H1 (cell line): ENCODE measurements at regions not wholly inside any gene's neighbourhood (a gene's known extent, or its start where the extent isn't known, plus 50 kb on each side); places are given as distances from the start of the nearest gene placed in this dataset.
A peak's percentile ranks its signal among the peaks of the same experiment; 100 is the strongest.

Experiments
- CBX5 ChIP-seq: fragments of 300-800, 300-1000 bp; sonication (generic); IDR thresholded peaks from 2 replicates; pipeline ENCODE4 v1.7.1; 2016; ENCODE audit warnings: antibody characterized with exemption, low read length, low read depth
- FOSL1 ChIP-seq: IDR thresholded peaks from 2 replicates; pipeline ENCODE4 v1.6.1; 2011; ENCODE audit warnings: mild to moderate bottlenecking, low read depth, low read length, moderate library complexity; ENCODE audit not compliant: insufficient read depth
- GTF2F1 ChIP-seq: IDR thresholded peaks from 2 replicates; pipeline ENCODE4 v1.6.1; 2012; ENCODE audit warnings: low read depth, low read length, improper control_type of control experiment, borderline replicate concordance
- HDAC6 ChIP-seq: IDR thresholded peaks from one replicate; pipeline ENCODE4 v1.7.1; 2012; ENCODE audit warnings: low read depth, mild to moderate bottlenecking, inconsistent platforms, low read length, moderate library complexity
- KDM4A ChIP-seq: IDR thresholded peaks from one replicate; pipeline ENCODE4 v1.7.1; 2012; ENCODE audit warnings: low read depth, mild to moderate bottlenecking, moderate library complexity, low read length, inconsistent platforms; ENCODE audit not compliant: severe bottlenecking
- PHF8 ChIP-seq: fragments of 200-600 bp; sonication (generic); conservative IDR thresholded peaks from 2 replicates; pipeline ENCODE4 v1.7.1; 2012; ENCODE audit warnings: low read depth, mild to moderate bottlenecking, inconsistent platforms, low read length, moderate library complexity
- RBBP5 ChIP-seq: IDR thresholded peaks from 2 replicates; pipeline ENCODE4 v1.7.1; 2012; ENCODE audit warnings: low read depth, mild to moderate bottlenecking, inconsistent platforms, low read length, moderate library complexity, borderline replicate concordance
- SP1 ChIP-seq: IDR thresholded peaks from 2 replicates; pipeline ENCODE4 v1.6.1; 2011; ENCODE audit warnings: low read depth, low read length
- SP4 ChIP-seq: IDR thresholded peaks from 2 replicates; pipeline ENCODE4 v1.6.1; 2012; ENCODE audit warnings: low read length, inconsistent platforms
- USF2 ChIP-seq: IDR thresholded peaks from 2 replicates; pipeline ENCODE4 v1.6.1; 2011; ENCODE audit warnings: low read length, improper control_type of control experiment
- ZNF274 ChIP-seq: IDR thresholded peaks from 2 replicates; pipeline ENCODE4 v1.7.0; 2012; ENCODE audit warnings: low read length, borderline replicate concordance; ENCODE audit errors: extremely low read depth
- TF ChIP-seq, protein P1 (sequence below): IDR thresholded peaks from 2 replicates; pipeline ENCODE4 v1.6.1; 2012; ENCODE audit warnings: low read length, inconsistent platforms

- TF ChIP-seq SP4 (no peak), USF2 (0 out of 2 replicates have a peak, but pooled peaks have one; percentile 24), GTF2F1 (no peak), SP1 (no peak), RBBP5 (no peak), KDM4A (no peak), FOSL1 (no peak), HDAC6 (no peak), PHF8 (no peak), CBX5 (no peak), ZNF274 (no peak)
- TF ChIP-seq, protein P1, sequence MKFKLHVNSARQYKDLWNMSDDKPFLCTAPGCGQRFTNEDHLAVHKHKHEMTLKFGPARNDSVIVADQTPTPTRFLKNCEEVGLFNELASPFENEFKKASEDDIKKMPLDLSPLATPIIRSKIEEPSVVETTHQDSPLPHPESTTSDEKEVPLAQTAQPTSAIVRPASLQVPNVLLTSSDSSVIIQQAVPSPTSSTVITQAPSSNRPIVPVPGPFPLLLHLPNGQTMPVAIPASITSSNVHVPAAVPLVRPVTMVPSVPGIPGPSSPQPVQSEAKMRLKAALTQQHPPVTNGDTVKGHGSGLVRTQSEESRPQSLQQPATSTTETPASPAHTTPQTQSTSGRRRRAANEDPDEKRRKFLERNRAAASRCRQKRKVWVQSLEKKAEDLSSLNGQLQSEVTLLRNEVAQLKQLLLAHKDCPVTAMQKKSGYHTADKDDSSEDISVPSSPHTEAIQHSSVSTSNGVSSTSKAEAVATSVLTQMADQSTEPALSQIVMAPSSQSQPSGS: no peak
Observed at GRCh38 chr14:104341532-104342434, 203.4 kb downstream of the KIF26A start (continued).
